ENCODE measurements at regions not wholly inside any gene's neighbourhood (a gene's known extent, or its start where the extent isn't known, plus 50 kb on each side); places are given as distances from the start of the nearest gene placed in this dataset.

DNA sequence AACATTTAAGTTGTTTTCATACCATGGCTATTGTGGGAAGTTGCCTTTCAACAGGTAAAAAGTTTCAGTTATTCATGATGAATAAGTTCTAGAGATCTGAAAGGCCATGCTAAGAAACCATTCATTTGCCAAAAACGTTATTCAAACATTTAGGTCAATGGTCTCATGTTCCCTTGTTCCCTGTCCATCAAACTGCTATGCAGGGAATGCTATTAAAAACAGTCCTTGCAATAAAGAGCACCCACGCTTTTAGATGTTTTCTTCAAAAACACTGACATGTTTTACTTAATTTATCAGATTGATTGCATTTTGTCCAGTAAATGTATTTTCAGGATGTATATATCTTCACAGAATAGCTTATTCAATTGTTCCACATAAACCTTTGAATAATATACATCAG is 573.2 kb upstream of the PCDH20 start:
- H4K91ac ChIP-seq (ENCODE audit: low read depth, low read length) = no peak overlapping the region
- no peaks in the 10 kb centered on the region for H3K4me1 ChIP-seq (ENCODE audit: control insufficient read depth in 1 of 2, insufficient read depth in 2 of 2, low read length in 2 of 2)
- H3K79me2 ChIP-seq (ENCODE audit: control insufficient read depth, insufficient read depth, low read length, poor library complexity) = no peaks in the 10 kb centered on the region
- H3K36me3 ChIP-seq (ENCODE audit: control insufficient read depth in 1 of 2, insufficient read depth in 2 of 2, low read length in 2 of 2) = no peaks in the 10 kb centered on the region
- no peak overlapping the region for H3K4me2 ChIP-seq (ENCODE audit: low read length)
- H2AFZ ChIP-seq (ENCODE audit: insufficient read depth, low read length, poor library complexity) = no peak overlapping the region
- H2BK12ac ChIP-seq (ENCODE audit: low read length) = no peak overlapping the region
- H3K23ac ChIP-seq (ENCODE audit: low read length) = no peak overlapping the region
- H3K18ac ChIP-seq (ENCODE audit: low read length) = no peak overlapping the region
- H3K14ac ChIP-seq (ENCODE audit: low read length) = no peak overlapping the region
- no peaks in the 10 kb centered on the region for H3K27me3 ChIP-seq (ENCODE audit: insufficient read depth, low read length)
- H3K9me3 ChIP-seq (ENCODE audit: insufficient read depth, low read depth, low read length) = no peaks in the 10 kb centered on the region
- H3K4ac ChIP-seq (ENCODE audit: low read depth, low read length) = no peak overlapping the region
- H2BK5ac ChIP-seq (ENCODE audit: low read depth, low read length, poor library complexity) = no peak overlapping the region
- no peaks in the 10 kb centered on the region for H3K79me1 ChIP-seq (ENCODE audit: low read length)
- H4K8ac ChIP-seq (ENCODE audit: low read depth, low read length) = no peak overlapping the region
- H2AK5ac ChIP-seq (ENCODE audit: low read length) = no peak overlapping the region
- no peak overlapping the region for H3K4me3 ChIP-seq (ENCODE audit: low read depth, low read length)
- no peak overlapping the region for H2BK120ac ChIP-seq (ENCODE audit: insufficient read depth, low read length, poor library complexity)
- DNase-seq = no peak
- H3K9ac ChIP-seq (ENCODE audit: low read length) = no peak overlapping the region
- no peak overlapping the region for H4K12ac ChIP-seq (ENCODE audit: low read depth, low read length)
- H3K27ac ChIP-seq (ENCODE audit: low read depth, low read length) = no peak overlapping the region
- no CpG with 5 or more reads among the region's 2 CpGs for WGBS (ENCODE audit: extremely low coverage, insufficient coverage, insufficient read length)

GRCh38 chr13:61975001-61975400 is 559.4 kb upstream of the PCDH20 start:
- no peak overlapping the region for H2AK5ac ChIP-seq (ENCODE audit: low read length)
- H3K23ac ChIP-seq (ENCODE audit: low read length) = no peak overlapping the region
- no peak overlapping the region for H3K27ac ChIP-seq (ENCODE audit: low read depth, low read length)
- no peak overlapping the region for H2BK5ac ChIP-seq (ENCODE audit: low read depth, low read length, poor library complexity)
- no peaks in the 10 kb centered on the region for H3K9me3 ChIP-seq (ENCODE audit: insufficient read depth, low read depth, low read length)
- no peak overlapping the region for H3K18ac ChIP-seq (ENCODE audit: low read length)
- no peaks in the 10 kb centered on the region for H3K36me3 ChIP-seq (ENCODE audit: control insufficient read depth in 1 of 2, insufficient read depth in 2 of 2, low read length in 2 of 2)
- no peak overlapping the region for H2BK12ac ChIP-seq (ENCODE audit: low read length)
- no peak overlapping the region for H4K8ac ChIP-seq (ENCODE audit: low read depth, low read length)
- no peak overlapping the region for H3K9ac ChIP-seq (ENCODE audit: low read length)
- no peaks in the 10 kb centered on the region for H3K79me1 ChIP-seq (ENCODE audit: low read length)
- no CpG with 5 or more reads among the region's 3 CpGs for WGBS (ENCODE audit: extremely low coverage, insufficient coverage, insufficient read length)
- H4K91ac ChIP-seq (ENCODE audit: low read depth, low read length) = no peak overlapping the region
- H3K14ac ChIP-seq (ENCODE audit: low read length) = no peak overlapping the region
- H3K79me2 ChIP-seq (ENCODE audit: control insufficient read depth, insufficient read depth, low read length, poor library complexity) = no peaks in the 10 kb centered on the region
- H3K27me3 ChIP-seq (ENCODE audit: insufficient read depth, low read length) = no peaks in the 10 kb centered on the region
- no peak overlapping the region for H4K12ac ChIP-seq (ENCODE audit: low read depth, low read length)
- H3K4ac ChIP-seq (ENCODE audit: low read depth, low read length) = no peak overlapping the region
- DNase-seq = no peak
- no peaks in the 10 kb centered on the region for H3K4me1 ChIP-seq (ENCODE audit: control insufficient read depth in 1 of 2, insufficient read depth in 2 of 2, low read length in 2 of 2)
- H2BK120ac ChIP-seq (ENCODE audit: insufficient read depth, low read length, poor library complexity) = no peak overlapping the region
- H3K4me3 ChIP-seq (ENCODE audit: low read depth, low read length) = no peak overlapping the region
- no peak overlapping the region for H2AFZ ChIP-seq (ENCODE audit: insufficient read depth, low read length, poor library complexity)
- H3K4me2 ChIP-seq (ENCODE audit: low read length) = no peak overlapping the region

DNA sequence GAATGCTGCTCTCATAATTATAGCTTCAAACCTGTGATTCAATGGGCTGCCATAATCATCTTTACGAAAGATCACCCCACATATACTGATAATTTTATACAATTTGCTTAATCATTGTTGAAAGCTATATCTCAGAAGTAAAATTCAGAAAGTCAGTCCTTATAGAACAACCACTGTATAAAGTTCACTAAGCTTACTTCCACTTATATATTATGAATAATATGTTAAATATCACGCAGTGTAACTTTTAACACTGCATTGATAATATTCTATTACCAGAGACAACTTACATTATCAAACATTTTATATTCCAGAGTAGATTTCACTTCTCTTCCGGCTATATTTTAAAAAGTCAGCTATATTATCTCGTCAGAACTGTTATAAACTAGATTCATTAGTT is 550.1 kb upstream of the PCDH20 start:
- H3K27me3 ChIP-seq (ENCODE audit: insufficient read depth, low read length) = no peaks in the 10 kb centered on the region
- H3K4me3 ChIP-seq (ENCODE audit: low read depth, low read length) = no peak overlapping the region
- H3K9me3 ChIP-seq (ENCODE audit: insufficient read depth, low read depth, low read length) = no peaks in the 10 kb centered on the region
- no peak overlapping the region for H2BK5ac ChIP-seq (ENCODE audit: low read depth, low read length, poor library complexity)
- no peak overlapping the region for H4K91ac ChIP-seq (ENCODE audit: low read depth, low read length)
- H4K8ac ChIP-seq (ENCODE audit: low read depth, low read length) = no peak overlapping the region
- no peak overlapping the region for H3K4ac ChIP-seq (ENCODE audit: low read depth, low read length)
- H3K79me2 ChIP-seq (ENCODE audit: control insufficient read depth, insufficient read depth, low read length, poor library complexity) = no peaks in the 10 kb centered on the region
- no peak overlapping the region for H4K12ac ChIP-seq (ENCODE audit: low read depth, low read length)
- WGBS (ENCODE audit: extremely low coverage, insufficient coverage, insufficient read length) = no CpG with 5 or more reads among the region's 4 CpGs
- no peaks in the 10 kb centered on the region for H3K36me3 ChIP-seq (ENCODE audit: control insufficient read depth in 1 of 2, insufficient read depth in 2 of 2, low read length in 2 of 2)
- H2BK12ac ChIP-seq (ENCODE audit: low read length) = no peak overlapping the region
- no peak for DNase-seq
- H3K4me1 ChIP-seq (ENCODE audit: control insufficient read depth in 1 of 2, insufficient read depth in 2 of 2, low read length in 2 of 2) = no peaks in the 10 kb centered on the region
- no peak overlapping the region for H3K9ac ChIP-seq (ENCODE audit: low read length)
- H2AK5ac ChIP-seq (ENCODE audit: low read length) = no peak overlapping the region
- no peak overlapping the region for H3K27ac ChIP-seq (ENCODE audit: low read depth, low read length)
- no peak overlapping the region for H2AFZ ChIP-seq (ENCODE audit: insufficient read depth, low read length, poor library complexity)
- H2BK120ac ChIP-seq (ENCODE audit: insufficient read depth, low read length, poor library complexity) = no peak overlapping the region
- H3K14ac ChIP-seq (ENCODE audit: low read length) = no peak overlapping the region
- no peaks in the 10 kb centered on the region for H3K79me1 ChIP-seq (ENCODE audit: low read length)
- no peak overlapping the region for H3K18ac ChIP-seq (ENCODE audit: low read length)
- no peak overlapping the region for H3K23ac ChIP-seq (ENCODE audit: low read length)
- no peak overlapping the region for H3K4me2 ChIP-seq (ENCODE audit: low read length)

GRCh38 chr13:61960981-61961380 is 545.3 kb upstream of the PCDH20 start:
- H3K9ac ChIP-seq (ENCODE audit: low read length) = no peak overlapping the region
- H3K4ac ChIP-seq (ENCODE audit: low read depth, low read length) = no peak overlapping the region
- no peak overlapping the region for H3K23ac ChIP-seq (ENCODE audit: low read length)
- no peaks in the 10 kb centered on the region for H3K79me1 ChIP-seq (ENCODE audit: low read length)
- no peak overlapping the region for H3K4me2 ChIP-seq (ENCODE audit: low read length)
- H3K4me1 ChIP-seq (ENCODE audit: control insufficient read depth in 1 of 2, insufficient read depth in 2 of 2, low read length in 2 of 2) = no peaks in the 10 kb centered on the region
- H4K91ac ChIP-seq (ENCODE audit: low read depth, low read length) = no peak overlapping the region
- H3K36me3 ChIP-seq (ENCODE audit: control insufficient read depth in 1 of 2, insufficient read depth in 2 of 2, low read length in 2 of 2) = no peaks in the 10 kb centered on the region
- no peak overlapping the region for H3K4me3 ChIP-seq (ENCODE audit: low read depth, low read length)
- H3K9me3 ChIP-seq (ENCODE audit: insufficient read depth, low read depth, low read length) = no peaks in the 10 kb centered on the region
- no peak overlapping the region for H2AFZ ChIP-seq (ENCODE audit: insufficient read depth, low read length, poor library complexity)
- H2BK120ac ChIP-seq (ENCODE audit: insufficient read depth, low read length, poor library complexity) = no peak overlapping the region
- H3K27me3 ChIP-seq (ENCODE audit: insufficient read depth, low read length) = no peaks in the 10 kb centered on the region
- no peak overlapping the region for H3K14ac ChIP-seq (ENCODE audit: low read length)
- H4K8ac ChIP-seq (ENCODE audit: low read depth, low read length) = no peak overlapping the region
- no peak overlapping the region for H2BK5ac ChIP-seq (ENCODE audit: low read depth, low read length, poor library complexity)
- no peak for DNase-seq
- H3K79me2 ChIP-seq (ENCODE audit: control insufficient read depth, insufficient read depth, low read length, poor library complexity) = no peaks in the 10 kb centered on the region
- no peak overlapping the region for H3K27ac ChIP-seq (ENCODE audit: low read depth, low read length)
- no peak overlapping the region for H2BK12ac ChIP-seq (ENCODE audit: low read length)
- no peak overlapping the region for H2AK5ac ChIP-seq (ENCODE audit: low read length)
- H3K18ac ChIP-seq (ENCODE audit: low read length) = no peak overlapping the region
- no peak overlapping the region for H4K12ac ChIP-seq (ENCODE audit: low read depth, low read length)

DNA sequence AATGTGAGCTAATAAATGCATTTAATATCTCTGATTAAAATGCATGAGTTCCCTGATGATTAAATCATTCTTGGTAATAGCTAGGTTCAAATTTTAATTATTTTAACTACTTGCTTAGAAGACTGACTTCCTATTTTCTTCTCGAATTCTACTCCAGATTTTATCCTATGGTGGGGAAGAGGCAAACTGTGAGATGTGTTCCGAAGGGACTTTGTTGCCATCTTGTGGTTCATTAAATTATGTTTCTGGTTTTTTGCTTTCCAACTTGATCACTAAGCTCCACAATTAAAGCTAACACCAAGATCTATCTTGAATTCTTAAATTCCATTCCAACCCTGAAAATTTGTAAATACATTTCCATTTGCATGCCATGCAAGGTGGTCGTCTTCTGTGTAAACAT is 538.4 kb upstream of the PCDH20 start:
- Histone ChIP-seq H3K27ac (ENCODE audit: low read depth, low read length) (no peak overlapping the region), H3K79me2 (ENCODE audit: control insufficient read depth, insufficient read depth, low read length, poor library complexity) (no peaks in the 10 kb centered on the region), H2BK12ac (ENCODE audit: low read length) (no peak overlapping the region), H3K9ac (ENCODE audit: low read length) (no peak overlapping the region), H3K4me2 (ENCODE audit: low read length) (no peak overlapping the region), H4K12ac (ENCODE audit: low read depth, low read length) (no peak overlapping the region), H4K8ac (ENCODE audit: low read depth, low read length) (no peak overlapping the region), H2BK5ac (ENCODE audit: low read depth, low read length, poor library complexity) (no peak overlapping the region), H3K4me1 (ENCODE audit: control insufficient read depth in 1 of 2, insufficient read depth in 2 of 2, low read length in 2 of 2) (no peaks in the 10 kb centered on the region), H4K91ac (ENCODE audit: low read depth, low read length) (no peak overlapping the region), H3K36me3 (ENCODE audit: control insufficient read depth in 1 of 2, insufficient read depth in 2 of 2, low read length in 2 of 2) (no peaks in the 10 kb centered on the region), H2AFZ (ENCODE audit: insufficient read depth, low read length, poor library complexity) (no peak overlapping the region), H2BK120ac (ENCODE audit: insufficient read depth, low read length, poor library complexity) (no peak overlapping the region), H2AK5ac (ENCODE audit: low read length) (no peak overlapping the region), H3K23ac (ENCODE audit: low read length) (no peak overlapping the region), H3K27me3 (ENCODE audit: insufficient read depth, low read length) (no peaks in the 10 kb centered on the region), H3K4ac (ENCODE audit: low read depth, low read length) (no peak overlapping the region), H3K4me3 (ENCODE audit: low read depth, low read length) (no peak overlapping the region), H3K9me3 (ENCODE audit: insufficient read depth, low read depth, low read length) (no peaks in the 10 kb centered on the region), H3K79me1 (ENCODE audit: low read length) (no peaks in the 10 kb centered on the region), H3K14ac (ENCODE audit: low read length) (no peak overlapping the region), H3K18ac (ENCODE audit: low read length) (no peak overlapping the region)
- peak in 1 of 2 donors; percentile 26 for DNase-seq
- WGBS (ENCODE audit: extremely low coverage, insufficient coverage, insufficient read length) = no CpG with 5 or more reads among the region's 3 CpGs
